Neural progenitor cell (in vitro differentiated cells): ENCODE measurements at regions not wholly inside any gene's neighbourhood (a gene's known extent, or its start where the extent isn't known, plus 50 kb on each side); places are given as distances from the start of the nearest gene placed in this dataset.

ENCODE experiments used
- DNase-seq: peaks from one replicate; pipeline ENCODE4 v3.0.0-alpha.2; 2016; ENCODE audit warnings: low spot score
- H2AFZ ChIP-seq: fragments of 200-600 bp; sonication (generic); replicated peaks from 2 replicates; pipeline ENCODE4 v1.6.1; 2016; ENCODE audit warnings: antibody characterized with exemption
- H3F3A ChIP-seq: fragments of 200-600 bp; sonication (generic); 2 replicates; pipeline ENCODE4 v1.6.1; 2016; ENCODE audit warnings: antibody characterized with exemption, low read depth
- H3K27ac ChIP-seq: fragments of 200-600 bp; sonication (generic); 2 replicates; pipeline ENCODE4 v1.5.1; 2016; ENCODE audit warnings: mild to moderate bottlenecking
- H3K27me3 ChIP-seq: fragments of 200-600 bp; sonication (generic); 2 replicates; pipeline ENCODE4 v1.6.1; 2016; ENCODE audit warnings: mild to moderate bottlenecking, moderate library complexity
- H3K36me3 ChIP-seq: fragments of 200-600 bp; sonication (generic); 2 replicates; pipeline ENCODE4 v1.5.1; 2016
- H3K4me1 ChIP-seq: fragments of 200-600 bp; sonication (generic); 2 replicates; pipeline ENCODE4 v1.6.1; 2016; ENCODE audit warnings: mixed run types
- H3K4me2 ChIP-seq: fragments of 200-600 bp; sonication (generic); 2 replicates; pipeline ENCODE4 v1.6.1; 2016
- H3K4me3 ChIP-seq: fragments of 200-600 bp; sonication (generic); 2 replicates; pipeline ENCODE4 v1.5.1; 2016
- H3K79me2 ChIP-seq: fragments of 200-600 bp; sonication (generic); 2 replicates; pipeline ENCODE4 v1.6.1; 2016; ENCODE audit warnings: low read depth
- H3K9ac ChIP-seq: fragments of 200-600 bp; sonication (generic); 2 replicates; pipeline ENCODE4 v1.6.1; 2016
- H3K9me3 ChIP-seq: fragments of 200-600 bp; sonication (generic); 2 replicates; pipeline ENCODE4 v1.5.1; 2016; ENCODE audit warnings: low read depth
- H4K20me1 ChIP-seq: fragments of 200-600 bp; sonication (generic); 2 replicates; pipeline ENCODE4 v1.6.1; 2016; ENCODE audit warnings: low read depth
- H3K27ac Mint-ChIP-seq: 3 replicates; pipeline ENCODE4 v1.8.0; 2021; ENCODE audit warnings: mixed read lengths
- H3K27me3 Mint-ChIP-seq: 2 replicates; pipeline ENCODE4 v1.8.0; 2022; ENCODE audit warnings: low read depth, mild to moderate bottlenecking, inconsistent platforms, moderate library complexity, mixed read lengths; ENCODE audit not compliant: insufficient read depth
- H3K36me3 Mint-ChIP-seq: 3 replicates; pipeline ENCODE4 v1.8.0; 2021; ENCODE audit warnings: mixed read lengths
- H3K4me1 Mint-ChIP-seq: 3 replicates; pipeline ENCODE4 v1.8.0; 2021; ENCODE audit warnings: mixed read lengths
- H3K4me3 Mint-ChIP-seq: 3 replicates; pipeline ENCODE4 v1.8.0; 2021; ENCODE audit warnings: mild to moderate bottlenecking, moderate library complexity, mixed read lengths
- H3K9me3 Mint-ChIP-seq: 3 replicates; pipeline ENCODE4 v1.8.0; 2020; ENCODE audit warnings: mixed read lengths
- EZH2 ChIP-seq: fragments of 200-600 bp; sonication (generic); IDR thresholded peaks from 2 replicates; pipeline ENCODE4 v1.6.1; 2017; ENCODE audit warnings: antibody characterized with exemption, mild to moderate bottlenecking, moderate library complexity
- EZH2phosphoT487 ChIP-seq: fragments of 200-600 bp; sonication (generic); IDR thresholded peaks from 2 replicates; pipeline ENCODE4 v1.6.1; 2017; ENCODE audit warnings: antibody characterized with exemption
- TF ChIP-seq, protein P1 (sequence below): fragments of 200-600 bp; sonication (generic); IDR thresholded peaks from 2 replicates; pipeline ENCODE4 v1.5.1; 2017; ENCODE audit warnings: antibody characterized with exemption, mild to moderate bottlenecking

DNA sequence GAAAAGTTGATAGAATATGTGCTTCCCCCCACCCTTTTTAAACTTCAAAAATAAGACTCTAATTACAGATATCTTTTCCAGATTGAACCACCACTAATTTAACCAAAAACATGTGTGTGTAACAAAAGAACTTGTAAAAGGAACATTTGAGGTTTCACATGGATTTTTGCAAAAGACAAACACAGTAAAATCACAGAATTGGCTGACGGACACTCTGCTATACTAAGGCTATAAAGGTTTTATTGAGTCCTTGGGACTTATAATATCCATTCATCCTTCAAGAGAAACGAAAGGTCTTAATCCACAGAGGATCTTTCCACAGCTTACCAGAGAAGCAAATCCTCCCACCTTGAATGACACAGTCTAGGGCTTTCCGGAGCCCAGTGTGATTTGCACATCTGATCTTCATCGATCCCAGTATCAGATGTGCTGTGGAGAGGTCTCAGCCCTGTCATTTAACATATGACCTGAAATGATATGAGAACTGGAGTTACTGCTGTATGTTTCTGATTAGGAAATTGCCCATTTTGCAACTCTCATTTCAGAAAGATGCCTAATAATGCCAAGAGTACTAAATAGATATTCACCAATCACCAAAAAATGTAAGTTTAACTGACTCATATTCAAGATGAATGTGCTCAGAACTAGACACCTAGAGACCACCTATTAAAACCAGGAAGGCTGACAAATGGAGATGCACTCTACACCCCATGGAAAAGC is 256.5 kb upstream of the FBXL7 start:
- Mint-ChIP-seq H3K4me1 (no peaks in the 10 kb centered on the region), H3K4me3 (no peak overlapping the region), H3K9me3 (peaks cover 20% of the 10 kb centered on the region), H3K27me3 (peaks cover 7% of the 10 kb centered on the region), H3K36me3 (peaks cover 1% of the 10 kb centered on the region), H3K27ac (no peak overlapping the region)
- Histone ChIP-seq H3K4me2 (no peak overlapping the region), H3K27ac (no peak overlapping the region), H3K9me3 (peaks cover 11% of the 10 kb centered on the region), H3K4me3 (no peak overlapping the region), H3K27me3 (no peaks in the 10 kb centered on the region), H3K36me3 (no peaks in the 10 kb centered on the region), H4K20me1 (no peaks in the 10 kb centered on the region), H2AFZ (no peak overlapping the region), H3K79me2 (no peaks in the 10 kb centered on the region), H3F3A (no peaks in the 10 kb centered on the region), H3K4me1 (no peaks in the 10 kb centered on the region), H3K9ac (no peak overlapping the region)
- TF ChIP-seq, protein P1, sequence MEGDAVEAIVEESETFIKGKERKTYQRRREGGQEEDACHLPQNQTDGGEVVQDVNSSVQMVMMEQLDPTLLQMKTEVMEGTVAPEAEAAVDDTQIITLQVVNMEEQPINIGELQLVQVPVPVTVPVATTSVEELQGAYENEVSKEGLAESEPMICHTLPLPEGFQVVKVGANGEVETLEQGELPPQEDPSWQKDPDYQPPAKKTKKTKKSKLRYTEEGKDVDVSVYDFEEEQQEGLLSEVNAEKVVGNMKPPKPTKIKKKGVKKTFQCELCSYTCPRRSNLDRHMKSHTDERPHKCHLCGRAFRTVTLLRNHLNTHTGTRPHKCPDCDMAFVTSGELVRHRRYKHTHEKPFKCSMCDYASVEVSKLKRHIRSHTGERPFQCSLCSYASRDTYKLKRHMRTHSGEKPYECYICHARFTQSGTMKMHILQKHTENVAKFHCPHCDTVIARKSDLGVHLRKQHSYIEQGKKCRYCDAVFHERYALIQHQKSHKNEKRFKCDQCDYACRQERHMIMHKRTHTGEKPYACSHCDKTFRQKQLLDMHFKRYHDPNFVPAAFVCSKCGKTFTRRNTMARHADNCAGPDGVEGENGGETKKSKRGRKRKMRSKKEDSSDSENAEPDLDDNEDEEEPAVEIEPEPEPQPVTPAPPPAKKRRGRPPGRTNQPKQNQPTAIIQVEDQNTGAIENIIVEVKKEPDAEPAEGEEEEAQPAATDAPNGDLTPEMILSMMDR, result no peak
- TF ChIP-seq EZH2phosphoT487, result no peak
- no peak for TF ChIP-seq EZH2
- no peak for DNase-seq

DNA sequence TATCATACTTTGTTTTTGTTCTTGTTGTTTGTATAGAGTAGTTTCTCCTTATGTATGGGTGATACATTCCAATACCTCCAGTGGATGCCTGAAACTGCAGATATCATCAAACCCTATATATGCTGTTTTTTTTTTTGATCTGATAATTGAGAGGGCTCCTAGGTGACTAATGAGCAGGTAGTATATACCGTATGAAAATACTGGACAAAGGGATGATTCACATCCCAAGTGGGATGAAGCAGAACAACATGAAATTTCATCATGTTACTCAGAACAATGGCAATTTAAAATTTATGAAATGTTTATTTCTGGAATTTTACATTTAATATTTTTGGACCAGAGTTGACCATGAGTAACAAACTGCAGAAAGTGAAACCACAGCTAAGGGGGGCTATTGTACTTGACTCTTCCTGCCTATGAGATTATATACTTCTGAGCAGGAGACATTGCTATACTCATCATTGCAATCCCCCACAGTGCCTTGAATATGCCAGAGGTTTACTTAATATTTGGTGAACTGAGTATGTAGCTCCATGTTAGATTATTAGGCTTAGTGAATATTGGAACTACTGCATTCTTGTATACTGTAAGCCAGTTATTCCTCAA is 258.7 kb upstream of the FBXL7 start:
- Histone ChIP-seq H3K4me2 (no peak overlapping the region), H3F3A (no peaks in the 10 kb centered on the region), H3K27ac (no peak overlapping the region), H3K9me3 (peaks cover 11% of the 10 kb centered on the region), H3K36me3 (no peaks in the 10 kb centered on the region), H3K4me3 (no peak overlapping the region), H3K4me1 (no peaks in the 10 kb centered on the region), H3K79me2 (no peaks in the 10 kb centered on the region), H3K27me3 (no peaks in the 10 kb centered on the region), H4K20me1 (no peaks in the 10 kb centered on the region), H3K9ac (no peak overlapping the region), H2AFZ (no peak overlapping the region)
- H3K36me3 Mint-ChIP-seq, result peaks cover 1% of the 10 kb centered on the region
- H3K4me1 Mint-ChIP-seq, result no peaks in the 10 kb centered on the region
- peaks cover 7% of the 10 kb centered on the region for H3K27me3 Mint-ChIP-seq
- no peak overlapping the region for H3K4me3 Mint-ChIP-seq
- DNase-seq, result no peak
- peaks cover 16% of the 10 kb centered on the region for H3K9me3 Mint-ChIP-seq
- no peak for TF ChIP-seq EZH2
- TF ChIP-seq, protein P1, result no peak
- H3K27ac Mint-ChIP-seq, result no peak overlapping the region

DNA sequence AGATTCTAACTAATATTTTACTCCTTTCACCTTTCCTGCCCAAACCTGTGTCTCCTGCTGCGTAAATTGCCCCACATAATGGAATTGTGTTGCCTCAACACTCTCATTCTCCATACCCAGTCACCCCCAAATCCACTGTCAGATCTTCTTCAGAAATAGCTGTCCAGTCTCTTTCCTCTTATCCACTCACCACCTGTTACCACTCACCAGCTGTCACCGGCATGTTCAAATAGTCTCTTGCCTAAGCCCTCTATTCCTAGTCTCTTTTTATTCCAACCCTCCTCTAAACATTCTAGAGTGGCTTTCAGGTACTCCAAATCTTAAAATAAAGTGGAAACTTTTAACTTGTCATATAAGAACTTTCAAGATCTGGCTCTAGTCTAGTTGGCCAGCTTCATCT is 262.0 kb upstream of the FBXL7 start:
- Histone ChIP-seq H3K27ac (no peak overlapping the region), H3K27me3 (no peaks in the 10 kb centered on the region), H3K79me2 (no peaks in the 10 kb centered on the region), H3K9ac (no peak overlapping the region), H3K4me1 (peaks cover 6% of the 10 kb centered on the region), H3K4me2 (no peak overlapping the region), H3F3A (no peaks in the 10 kb centered on the region), H4K20me1 (no peaks in the 10 kb centered on the region), H3K9me3 (peaks cover 5% of the 10 kb centered on the region), H3K4me3 (no peak overlapping the region), H2AFZ (no peak overlapping the region), H3K36me3 (no peaks in the 10 kb centered on the region)
- no peak overlapping the region for H3K27ac Mint-ChIP-seq
- peaks cover 5% of the 10 kb centered on the region for H3K27me3 Mint-ChIP-seq
- no peak for DNase-seq
- peaks cover 5% of the 10 kb centered on the region for H3K9me3 Mint-ChIP-seq
- H3K4me1 Mint-ChIP-seq, result peaks cover 10% of the 10 kb centered on the region
- H3K4me3 Mint-ChIP-seq, result no peak overlapping the region
- TF ChIP-seq EZH2phosphoT487, result no peak
- no peak for TF ChIP-seq EZH2
- TF ChIP-seq, protein P1, result no peak
- peaks cover 1% of the 10 kb centered on the region for H3K36me3 Mint-ChIP-seq
